ENCODE measurements at regions not wholly inside any gene's neighbourhood (a gene's known extent, or its start where the extent isn't known, plus 50 kb on each side); places are given as distances from the start of the nearest gene placed in this dataset.

DNA sequence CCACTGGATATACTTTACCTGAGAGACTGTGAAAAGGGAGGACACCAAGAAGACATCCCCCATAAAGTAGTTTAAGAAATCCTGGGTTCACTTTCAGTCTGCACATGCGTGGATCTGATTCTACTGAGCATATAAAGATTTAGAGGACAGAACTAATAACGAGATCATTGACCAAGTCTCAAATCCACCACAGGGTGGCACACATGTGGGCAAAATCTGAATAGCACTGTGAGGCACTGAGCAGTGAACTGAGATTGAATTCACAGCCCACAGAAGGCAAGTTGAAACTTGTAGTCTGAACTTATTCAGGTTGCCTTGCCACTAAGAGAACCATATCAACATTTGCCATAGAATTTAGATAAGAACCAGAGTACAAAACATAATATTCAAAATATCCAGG is 818.6 kb downstream of the GRID1 start:
- TF ChIP-seq, protein P1, sequence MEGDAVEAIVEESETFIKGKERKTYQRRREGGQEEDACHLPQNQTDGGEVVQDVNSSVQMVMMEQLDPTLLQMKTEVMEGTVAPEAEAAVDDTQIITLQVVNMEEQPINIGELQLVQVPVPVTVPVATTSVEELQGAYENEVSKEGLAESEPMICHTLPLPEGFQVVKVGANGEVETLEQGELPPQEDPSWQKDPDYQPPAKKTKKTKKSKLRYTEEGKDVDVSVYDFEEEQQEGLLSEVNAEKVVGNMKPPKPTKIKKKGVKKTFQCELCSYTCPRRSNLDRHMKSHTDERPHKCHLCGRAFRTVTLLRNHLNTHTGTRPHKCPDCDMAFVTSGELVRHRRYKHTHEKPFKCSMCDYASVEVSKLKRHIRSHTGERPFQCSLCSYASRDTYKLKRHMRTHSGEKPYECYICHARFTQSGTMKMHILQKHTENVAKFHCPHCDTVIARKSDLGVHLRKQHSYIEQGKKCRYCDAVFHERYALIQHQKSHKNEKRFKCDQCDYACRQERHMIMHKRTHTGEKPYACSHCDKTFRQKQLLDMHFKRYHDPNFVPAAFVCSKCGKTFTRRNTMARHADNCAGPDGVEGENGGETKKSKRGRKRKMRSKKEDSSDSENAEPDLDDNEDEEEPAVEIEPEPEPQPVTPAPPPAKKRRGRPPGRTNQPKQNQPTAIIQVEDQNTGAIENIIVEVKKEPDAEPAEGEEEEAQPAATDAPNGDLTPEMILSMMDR (IDR thresholded peaks at IDR 0.05; ENCODE audit: poor library complexity): peak; percentile 63
- TF ChIP-seq EZH2phosphoT487 (IDR thresholded peaks at IDR 0.05; ENCODE audit: low read depth, severe bottlenecking, unreplicated experiment) (no peak), EZH2 (IDR thresholded peaks at IDR 0.05; ENCODE audit: borderline replicate concordance) (no peak)
